ENCODE measurements at regions not wholly inside any gene's neighbourhood (a gene's known extent, or its start where the extent isn't known, plus 50 kb on each side); places are given as distances from the start of the nearest gene placed in this dataset.

- ATAC-seq, result peak in 3 of 4 donors; percentile 28 to 67 (median 35)
- no peak for TF ChIP-seq CTCF (IDR thresholded peaks at IDR 0.05)
- no peaks in the 10 kb centered on the region for H3K36me3 ChIP-seq
- peak in 1 of 6 donors; percentile 10 for DNase-seq
- no peak overlapping the region for H3K27ac ChIP-seq
- peaks cover 0 to 15% (median 2%) of the 10 kb centered on the region in 4 donors for H3K27me3 ChIP-seq
- H3K9me3 ChIP-seq, result no peaks in the 10 kb centered on the region
- FAIRE-seq, result no peak
- intact Hi-C loops (cut with DNase I), result no loop called here
- H3K4me3 ChIP-seq, result no peak overlapping the region
- no peaks in the 10 kb centered on the region for H3K4me1 ChIP-seq
- WGBS, 2 donors, result 57 to 61% methylated on average over 6 of the region's 6 CpGs
These were observed 623.8 kb upstream of the DIPK2B start for GRCh38 chrX:45824471-45824870.

GRCh38 chrX:45823536-45823935 lies 622.9 kb upstream of the DIPK2B start:
- ATAC-seq (no peak), DNase-seq (no peak), FAIRE-seq (no peak)
- no peaks in the 10 kb centered on the region for H3K4me1 ChIP-seq
- no peaks in the 10 kb centered on the region for H3K36me3 ChIP-seq
- 79 to 91% methylated on average over 1 of the region's 1 CpG for WGBS, 2 donors
- intact Hi-C loops (cut with DNase I), result no loop called here
- no peak for TF ChIP-seq CTCF (IDR thresholded peaks at IDR 0.05)
- H3K9me3 ChIP-seq, result no peaks in the 10 kb centered on the region
- H3K27ac ChIP-seq, result no peak overlapping the region
- H3K27me3 ChIP-seq, result peaks cover 0 to 9% (median 2%) of the 10 kb centered on the region in 4 donors
- no peak overlapping the region for H3K4me3 ChIP-seq

- no peak for TF ChIP-seq CTCF (IDR thresholded peaks at IDR 0.05)
- Histone ChIP-seq H3K36me3 (no peaks in the 10 kb centered on the region), H3K27me3 (peaks cover 0 to 5% (median 2%) of the 10 kb centered on the region in 4 donors), H3K27ac (no peak overlapping the region), H3K9me3 (no peaks in the 10 kb centered on the region), H3K4me3 (no peak overlapping the region), H3K4me1 (no peaks in the 10 kb centered on the region)
- FAIRE-seq (no peak), DNase-seq (no peak), ATAC-seq (no peak)
- intact Hi-C loops (cut with DNase I), result no loop called here
- WGBS, 2 donors, result 80 to 82% methylated on average over 3 of the region's 3 CpGs
These were observed 621.4 kb upstream of the DIPK2B start for GRCh38 chrX:45822124-45822523.

- Histone ChIP-seq H3K9me3 (no peaks in the 10 kb centered on the region), H3K27ac (no peak overlapping the region), H3K36me3 (no peaks in the 10 kb centered on the region), H3K4me3 (no peak overlapping the region), H3K4me1 (no peaks in the 10 kb centered on the region), H3K27me3 (peaks cover 0 to 4% (median 0%) of the 10 kb centered on the region in 4 donors)
- WGBS, 2 donors, result 66 to 71% methylated on average over 2 of the region's 2 CpGs
- no peak for TF ChIP-seq CTCF (IDR thresholded peaks at IDR 0.05)
- no peak for DNase-seq
- no peak for ATAC-seq
- FAIRE-seq, result no peak
- intact Hi-C loops (cut with DNase I), result no loop called here
These were observed 618.2 kb upstream of the DIPK2B start for GRCh38 chrX:45818913-45819312.

GRCh38 chrX:45815441-45815840 lies 614.8 kb upstream of the DIPK2B start:
- H3K4me3 ChIP-seq, result no peak overlapping the region
- DNase-seq (no peak), FAIRE-seq (no peak), ATAC-seq (no peak)
- no peak overlapping the region for H3K27ac ChIP-seq
- H3K27me3 ChIP-seq, result no peaks in the 10 kb centered on the region
- no peak for TF ChIP-seq CTCF (IDR thresholded peaks at IDR 0.05)
- intact Hi-C loops (cut with DNase I), result no loop called here
- H3K9me3 ChIP-seq, result no peaks in the 10 kb centered on the region
- H3K4me1 ChIP-seq, result no peaks in the 10 kb centered on the region
- WGBS, 2 donors, result 32 to 44% methylated on average over 1 of the region's 1 CpG
- H3K36me3 ChIP-seq, result no peaks in the 10 kb centered on the region
